ENCODE measurements at regions not wholly inside any gene's neighbourhood (a gene's known extent, or its start where the extent isn't known, plus 50 kb on each side); places are given as distances from the start of the nearest gene placed in this dataset.
"Not testable (repeated sequence)": the region's sequence is repeated elsewhere in the genome, so short reads cannot be mapped to it uniquely, and the experiment has no call there.

DNA sequence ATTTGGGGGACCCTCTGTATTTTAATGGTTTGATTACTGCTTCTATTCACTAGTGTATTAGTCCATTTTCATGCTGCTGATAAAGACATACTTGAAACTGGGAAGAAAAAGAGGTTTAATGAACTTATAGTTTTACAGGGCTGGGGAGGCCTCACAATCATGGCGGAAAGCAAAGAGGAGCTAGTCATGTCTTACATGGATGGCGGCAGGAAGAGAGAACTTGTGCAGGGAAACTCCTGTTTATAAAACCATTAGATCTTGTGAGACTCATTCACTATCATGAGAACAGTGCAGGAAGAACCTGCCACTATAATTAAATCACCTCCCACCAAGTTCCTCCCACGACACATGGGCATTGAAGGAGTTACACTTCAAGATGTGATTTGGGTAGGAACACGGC, 464.5 kb upstream of the RGS18 start:
- no peak for DNase-seq

DNA sequence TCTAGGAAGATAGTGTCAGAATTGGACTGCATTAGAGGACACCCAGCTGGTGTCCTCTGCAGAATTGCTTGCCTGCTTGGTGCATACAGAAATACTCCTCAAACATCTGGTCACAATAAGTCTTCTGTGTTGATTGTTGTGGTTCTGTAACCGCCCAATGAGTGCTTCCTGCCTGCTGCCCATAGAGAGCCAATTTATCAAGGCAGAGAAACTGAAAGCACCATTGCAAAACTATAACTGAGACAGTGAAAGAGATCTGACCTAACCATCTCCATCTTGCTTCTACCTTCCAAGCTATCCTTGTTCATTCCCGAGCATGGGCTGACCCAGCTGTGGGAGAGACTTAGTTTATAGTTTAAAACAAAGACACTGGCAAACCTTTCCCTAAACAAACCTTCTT, 462.4 kb upstream of the RGS18 start:
- no peak for DNase-seq

DNA sequence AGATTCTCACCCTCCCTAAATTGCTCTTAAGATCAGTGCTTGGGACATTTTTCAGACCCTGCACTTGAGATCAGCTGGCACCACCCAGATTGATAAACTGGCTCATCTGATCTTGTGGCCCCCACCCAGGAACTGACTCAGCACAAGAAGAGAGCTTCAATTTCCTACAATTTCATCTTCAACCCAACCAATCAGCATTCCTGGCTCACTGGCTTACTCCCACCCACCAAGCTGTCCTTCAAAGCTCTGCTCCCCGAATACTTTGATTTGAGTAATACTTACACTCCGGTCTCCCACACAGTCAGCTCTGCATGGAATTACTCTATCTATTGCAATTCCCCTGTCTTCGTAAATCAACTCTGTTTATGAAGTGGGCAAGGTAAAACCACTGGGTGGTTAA, 461.9 kb upstream of the RGS18 start:
- DNase-seq, result no peak

DNA sequence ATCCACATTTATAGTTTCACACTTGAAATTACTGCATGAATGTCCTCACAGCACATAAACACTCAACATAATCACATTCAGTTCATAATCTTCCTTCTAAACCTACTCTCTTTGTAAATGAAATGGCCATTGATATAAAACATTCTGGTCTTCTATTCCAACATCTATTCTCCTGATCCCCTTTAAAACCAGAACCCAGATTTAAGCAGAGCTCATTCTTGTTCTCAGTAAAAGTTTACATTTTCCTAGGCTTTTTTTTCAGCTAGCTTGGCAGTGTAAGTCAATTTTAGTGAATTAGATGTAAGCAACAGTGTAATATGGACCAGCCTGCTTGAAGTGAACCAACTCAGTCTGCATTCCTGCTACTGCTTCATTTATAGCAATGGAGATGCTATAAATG, 460.7 kb upstream of the RGS18 start:
- DNase-seq, result no peak

DNA sequence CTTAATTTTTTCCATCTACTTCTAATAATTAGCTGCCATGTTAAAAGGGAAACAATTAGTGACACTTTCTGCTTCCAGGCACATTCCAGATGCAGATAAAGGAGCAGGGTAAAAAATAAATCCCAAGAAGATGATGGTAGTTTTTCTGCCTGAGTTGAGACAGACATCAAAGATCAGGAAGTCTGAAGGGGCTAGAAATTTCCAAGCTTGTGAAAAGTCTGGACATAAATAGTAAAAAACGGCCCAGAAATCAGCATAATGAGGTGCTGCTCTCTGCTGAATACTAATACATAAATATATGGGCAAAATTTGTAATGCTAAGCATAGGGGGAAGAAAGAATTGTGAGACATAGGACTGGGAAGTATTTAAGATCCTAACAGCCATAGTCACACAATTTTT, 460.0 kb upstream of the RGS18 start:
- no peak for DNase-seq

DNA sequence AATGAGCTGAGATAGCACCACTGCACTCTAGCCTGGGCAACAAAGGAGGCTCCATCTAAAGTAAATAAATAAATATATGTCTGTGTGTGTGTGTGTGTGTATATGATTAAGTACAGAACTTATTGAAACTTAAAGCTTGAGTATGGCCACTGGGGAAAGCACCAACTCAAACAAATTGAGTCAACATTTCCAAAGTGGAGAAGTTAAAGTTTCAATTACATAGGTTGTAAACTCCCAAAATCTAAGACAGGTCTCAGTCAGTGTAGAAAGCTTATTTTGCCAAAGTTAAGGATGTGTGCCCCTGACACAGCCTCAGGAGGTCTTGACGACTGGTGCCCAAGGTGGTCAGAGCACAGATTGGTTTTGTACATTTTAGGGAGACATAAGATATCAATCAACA, 458.9 kb upstream of the RGS18 start:
- DNase-seq, result no peak

DNA sequence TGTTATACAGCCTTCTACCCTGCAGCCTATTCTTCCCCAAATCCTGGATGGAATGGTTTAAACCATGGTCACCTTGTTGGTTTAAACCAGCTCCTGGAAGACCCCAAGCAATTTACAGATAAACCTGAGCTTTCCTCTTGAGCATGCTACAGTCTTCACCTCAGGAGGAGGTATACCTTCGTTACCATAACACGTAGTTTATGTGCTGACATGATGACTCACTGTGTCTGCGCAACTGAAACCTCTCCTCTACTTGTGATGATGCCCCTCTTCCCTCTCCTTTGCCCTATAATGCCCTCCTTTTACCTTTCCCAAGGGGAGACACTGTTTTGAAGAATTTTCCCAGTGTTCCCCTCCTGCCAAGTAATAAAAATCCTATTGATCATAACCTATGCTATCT, 457.3 kb upstream of the RGS18 start:
- no peak for DNase-seq

DNA sequence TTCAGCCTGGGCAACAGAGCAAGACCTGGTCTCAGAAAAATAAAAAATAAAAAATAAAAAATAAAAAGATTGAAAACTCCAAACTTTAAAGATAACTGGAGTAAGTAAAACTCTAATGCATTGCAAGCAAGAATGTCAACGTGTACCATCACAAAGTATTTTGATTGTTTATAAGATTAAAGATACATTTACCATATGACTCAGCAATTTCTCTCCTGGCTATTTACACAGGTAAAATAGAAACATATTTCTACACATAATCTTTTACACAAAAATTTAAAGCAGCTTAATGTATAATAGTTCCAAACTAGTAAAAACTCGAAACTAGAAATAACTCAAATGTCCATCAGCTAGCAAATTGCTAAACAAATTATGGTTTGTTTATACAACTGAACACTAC, 456.1 kb upstream of the RGS18 start:
- DNase-seq, result no peak

DNA sequence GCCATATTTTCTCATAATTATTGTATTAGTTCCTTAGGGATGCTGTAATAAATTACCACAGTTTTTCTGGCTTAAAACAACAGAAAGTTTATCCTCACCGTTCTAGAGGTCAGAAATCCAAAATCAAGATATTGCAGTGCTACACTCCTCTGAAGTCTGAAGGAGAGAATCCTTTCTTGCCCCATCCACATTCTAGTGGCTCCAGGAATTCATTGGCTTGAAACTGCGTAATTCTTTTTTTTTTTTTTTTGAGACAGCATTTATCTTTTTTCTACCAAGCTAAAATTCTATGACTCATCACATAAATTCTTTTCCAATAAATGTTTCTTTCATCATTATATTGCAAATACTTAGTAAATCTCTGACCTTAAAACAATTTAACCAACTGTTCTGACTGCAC, 451.0 kb upstream of the RGS18 start:
- no peak for DNase-seq

DNA sequence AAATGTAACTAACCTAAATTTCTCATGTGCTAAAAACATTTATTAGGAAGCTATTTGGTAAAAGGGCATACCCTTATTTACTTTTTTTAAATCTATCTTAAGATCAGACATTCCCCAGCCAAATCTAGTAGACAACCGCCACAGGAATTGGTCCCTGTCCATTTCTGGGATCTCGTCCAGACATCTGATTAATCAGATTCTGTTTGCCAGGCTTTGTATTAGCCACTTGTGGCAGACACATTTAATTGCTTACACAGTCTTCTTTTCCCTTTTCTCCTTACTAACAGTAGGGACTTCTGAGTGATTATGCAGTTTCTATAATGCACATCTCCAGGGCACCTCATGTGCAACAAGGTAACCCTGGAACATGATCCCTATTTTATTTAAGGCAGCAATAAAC, 449.0 kb upstream of the RGS18 start:
- no peak for DNase-seq

DNA sequence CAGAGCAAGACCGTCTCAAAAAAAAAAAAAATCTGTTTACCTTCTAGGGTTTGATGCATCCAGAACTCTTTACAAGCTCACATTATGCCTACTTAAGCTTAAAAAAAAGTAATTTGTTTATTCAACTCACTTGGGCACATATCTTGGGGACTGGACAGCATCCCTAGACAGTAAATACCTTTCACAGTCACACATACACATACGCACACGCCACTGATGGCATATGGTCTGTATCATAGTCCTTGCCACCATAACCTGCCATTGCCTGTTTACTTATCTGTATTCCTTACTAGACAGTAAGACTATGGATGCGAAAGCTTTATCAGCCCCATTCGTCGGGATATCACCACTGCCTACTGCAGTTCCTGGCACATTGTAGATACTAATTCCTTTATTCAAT, 446.3 kb upstream of the RGS18 start:
- DNase-seq, result no peak

DNA sequence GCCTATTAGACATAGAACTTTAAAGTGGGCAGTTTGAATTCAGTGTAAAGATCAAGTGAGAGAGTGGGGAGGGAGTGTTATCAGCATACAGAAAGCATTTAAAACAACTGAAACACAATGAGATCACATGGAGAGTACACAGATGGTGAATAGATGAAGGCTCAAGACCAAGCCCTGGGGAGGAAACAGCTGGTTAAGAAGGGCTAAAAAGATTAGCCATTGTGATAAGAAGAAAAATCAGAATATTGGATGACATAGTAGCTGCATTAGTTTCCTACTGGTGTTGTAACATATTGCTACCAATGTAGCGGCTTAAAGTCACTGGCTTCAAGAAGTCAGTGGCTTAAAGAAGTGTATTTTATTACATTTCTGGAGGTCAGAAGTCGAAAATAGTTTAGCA, 443.4 kb upstream of the RGS18 start:
- DNase-seq, result no peak

DNA sequence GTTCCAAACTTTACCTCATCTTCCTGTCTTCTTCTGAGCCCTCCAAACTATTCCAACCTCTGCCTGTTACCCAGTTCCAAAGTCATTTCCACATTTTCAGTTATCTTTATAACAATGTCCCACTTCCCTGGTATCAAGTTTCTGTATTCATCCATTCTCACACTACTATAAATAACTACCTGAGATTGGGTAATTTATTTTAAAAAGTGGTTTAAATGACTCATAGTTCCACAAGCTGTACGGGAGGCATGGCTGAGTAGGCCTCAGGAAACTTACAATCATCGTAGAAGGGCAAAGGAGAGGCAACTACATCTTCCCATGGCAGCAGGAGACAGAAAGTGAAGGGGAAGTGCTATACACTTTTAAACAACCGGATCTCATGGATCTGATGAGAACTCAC, 428.5 kb upstream of the RGS18 start:
- DNase-seq, result no peak

DNA sequence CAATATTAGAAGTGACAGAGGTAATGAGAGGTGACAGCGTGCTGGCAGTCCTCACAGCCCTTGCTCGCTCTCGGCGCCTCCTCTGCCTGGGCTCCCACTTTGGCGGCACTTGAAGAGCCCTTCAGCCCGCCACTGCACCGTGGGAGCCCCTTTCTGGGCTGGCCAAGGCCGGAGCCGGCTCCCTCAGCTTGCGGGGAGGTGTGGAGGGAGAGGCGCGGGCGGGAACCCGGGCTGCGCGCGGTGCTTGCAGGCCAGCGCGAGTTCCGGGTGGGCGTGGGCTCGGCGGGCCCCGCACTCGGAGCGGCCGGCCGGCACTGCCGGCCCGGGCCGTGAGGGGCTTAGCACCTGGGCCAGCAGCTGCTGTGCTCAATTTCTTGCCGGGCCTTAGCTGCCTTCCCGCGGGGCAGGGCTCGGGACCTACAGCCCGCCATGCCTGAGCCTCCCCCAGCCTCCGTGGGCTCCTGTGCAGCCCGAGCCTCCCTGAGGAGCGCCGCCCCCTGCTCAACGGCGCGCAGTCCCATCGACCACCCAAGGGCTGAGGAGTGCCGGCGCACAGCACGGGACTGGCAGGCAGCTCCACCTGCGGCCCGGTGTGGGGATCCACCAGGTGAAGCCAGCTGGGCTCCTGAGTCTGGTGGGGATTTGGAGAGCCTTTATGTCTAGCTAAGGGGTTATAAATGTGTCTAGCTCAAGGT, 426.5 kb upstream of the RGS18 start:
- DNase-seq, result not testable (repeated sequence)

DNA sequence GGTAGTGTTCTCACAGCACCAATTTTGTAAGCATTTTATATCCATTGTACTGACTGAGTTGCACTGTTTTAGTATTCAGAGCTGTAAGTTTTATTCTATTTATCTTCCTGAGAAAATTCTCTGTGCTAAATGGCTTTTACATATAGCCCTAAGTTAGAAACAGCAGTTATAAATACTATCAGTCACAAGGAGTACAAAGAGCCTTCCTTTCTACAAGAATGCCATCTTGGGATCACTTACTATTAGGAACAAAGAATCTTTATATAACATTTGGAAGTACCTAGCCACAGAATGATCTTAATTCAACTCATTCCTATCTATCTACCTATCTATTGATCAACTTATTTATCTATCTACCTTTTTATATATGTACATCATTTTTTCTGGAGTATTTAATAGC, 423.9 kb upstream of the RGS18 start:
- DNase-seq, result no peak

DNA sequence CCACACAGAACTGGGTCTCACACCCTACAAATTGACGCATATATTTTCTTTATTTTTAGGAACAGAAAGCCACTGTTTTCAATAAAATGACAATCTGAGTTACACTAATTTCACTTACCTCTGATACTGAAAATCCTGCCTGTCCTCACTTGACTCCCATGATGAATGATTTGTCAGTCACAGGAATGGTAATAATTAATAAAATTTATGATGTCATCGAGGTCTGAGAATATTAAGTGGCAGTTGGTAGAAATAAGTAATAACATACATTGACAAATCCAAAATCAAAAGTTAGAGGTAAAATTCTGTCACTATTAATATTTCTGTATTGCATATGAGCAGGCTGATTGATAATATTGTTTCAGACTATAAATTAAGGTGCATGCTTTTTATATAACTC, 418.7 kb upstream of the RGS18 start:
- no peak for DNase-seq

DNA sequence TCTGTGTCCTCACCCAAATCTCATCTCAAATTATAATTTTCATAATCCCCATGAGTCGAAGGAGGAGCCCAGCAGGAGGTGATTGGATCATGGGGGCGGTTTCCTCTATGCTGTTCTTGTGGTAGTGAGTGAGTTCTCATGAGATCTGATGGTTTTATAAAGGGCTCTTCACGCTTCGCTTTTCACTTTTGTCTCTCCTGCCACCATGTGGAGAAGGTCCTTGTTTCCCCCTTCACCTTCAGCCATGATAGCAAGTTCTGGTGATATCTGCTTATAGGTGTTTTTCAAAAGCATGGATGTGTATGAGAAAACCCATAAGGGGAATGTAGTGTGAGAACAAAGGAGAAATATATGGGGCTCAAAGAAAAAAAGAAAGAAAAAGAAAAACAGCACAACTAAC, 405.9 kb upstream of the RGS18 start:
- no peak for DNase-seq

DNA sequence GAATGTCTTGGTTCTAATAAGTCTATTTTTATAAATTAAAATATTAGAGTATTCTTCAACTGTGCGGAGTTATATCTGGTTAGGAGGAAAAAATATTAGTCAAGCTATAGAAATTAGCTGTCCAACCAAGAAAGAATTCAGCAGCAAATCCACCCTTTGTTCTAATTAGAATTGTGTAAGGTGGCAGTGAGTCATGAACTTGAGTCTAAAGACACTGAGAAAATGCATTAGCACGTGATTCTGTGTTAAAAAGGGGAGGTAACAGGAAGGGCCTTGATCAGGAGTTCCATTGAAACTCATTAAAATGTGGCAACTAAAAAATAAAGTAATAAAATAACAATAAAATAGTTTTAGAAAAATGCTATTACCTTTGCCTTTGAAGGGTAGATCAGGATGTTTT, 398.2 kb upstream of the RGS18 start:
- DNase-seq, result no peak

DNA sequence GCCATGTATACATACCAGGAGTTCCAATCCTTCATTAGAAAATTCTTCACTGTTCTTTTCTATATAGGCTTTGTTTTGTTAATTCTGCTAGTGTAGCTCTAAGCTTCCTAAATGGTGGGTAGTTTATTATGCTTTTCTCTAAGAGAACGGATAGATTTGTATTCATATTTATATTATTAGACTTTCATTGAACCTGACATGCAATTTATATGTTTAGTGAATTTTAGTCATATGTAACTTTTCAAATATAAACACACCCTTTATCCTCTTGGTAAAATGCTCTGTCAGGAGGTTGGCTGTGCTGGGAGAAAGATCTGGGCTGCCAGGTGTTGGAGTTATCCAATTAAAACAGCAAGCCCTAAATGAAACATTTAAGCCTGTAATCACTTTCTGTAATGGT, 369.7 kb upstream of the RGS18 start:
- DNase-seq, result no peak

DNA sequence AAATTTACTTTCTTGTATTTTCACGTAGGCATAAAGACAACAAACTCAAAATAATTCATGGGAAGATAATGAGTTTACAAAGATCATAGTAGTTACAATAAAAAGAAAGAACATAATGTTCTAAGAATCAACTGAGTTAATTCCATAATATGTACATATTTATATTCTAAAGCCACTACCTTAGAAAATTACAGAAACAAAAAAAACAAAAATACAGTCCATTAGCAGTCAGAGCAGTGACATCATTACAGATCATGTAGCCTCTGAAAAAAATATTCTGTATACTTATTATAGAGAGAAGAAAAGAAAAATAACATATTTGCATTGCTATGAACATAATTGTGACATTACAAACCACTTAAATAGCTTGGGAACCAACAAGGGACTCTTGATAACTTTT, 360.1 kb upstream of the RGS18 start:
- no peak for DNase-seq

DNA sequence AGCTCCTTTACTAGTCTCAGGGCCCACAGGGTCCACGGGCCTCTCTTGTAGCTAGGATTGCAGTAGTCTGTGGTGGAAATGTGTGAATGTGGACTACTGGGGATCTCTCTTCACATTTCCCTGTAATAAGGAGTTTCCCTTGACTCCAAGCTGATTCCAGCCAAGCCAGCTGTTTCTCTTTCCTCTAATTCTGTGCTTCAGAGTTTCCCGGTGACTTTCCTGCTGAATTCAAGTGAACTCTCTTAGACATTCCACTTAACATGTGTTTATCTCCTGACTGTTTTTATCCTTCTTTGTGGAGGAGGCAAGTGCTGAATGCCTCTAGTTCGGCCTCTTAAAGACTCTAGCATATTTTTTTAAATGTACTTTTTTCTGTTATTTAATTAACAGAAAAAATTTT, 354.0 kb upstream of the RGS18 start:
- DNase-seq, result no peak

DNA sequence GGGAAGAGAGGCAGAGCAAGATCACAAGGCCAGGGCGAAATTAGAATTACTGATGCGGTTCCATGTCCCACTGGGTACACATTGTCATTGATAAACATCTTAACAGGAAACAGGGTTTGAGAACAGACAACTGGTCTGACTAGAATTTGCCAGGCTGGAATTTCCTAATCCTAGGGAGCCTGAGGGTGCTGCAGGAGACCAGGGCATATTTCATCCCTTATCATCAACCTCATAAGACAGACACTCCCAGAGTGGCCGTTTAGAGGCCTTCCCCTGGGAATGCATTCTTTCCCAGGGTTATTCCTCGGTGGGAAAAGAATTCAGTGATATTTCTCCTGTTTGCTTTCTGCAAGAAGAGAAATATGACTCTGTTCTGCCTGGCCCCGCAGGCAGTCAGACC, 344.7 kb upstream of the RGS18 start:
- not testable (repeated sequence) for DNase-seq

DNA sequence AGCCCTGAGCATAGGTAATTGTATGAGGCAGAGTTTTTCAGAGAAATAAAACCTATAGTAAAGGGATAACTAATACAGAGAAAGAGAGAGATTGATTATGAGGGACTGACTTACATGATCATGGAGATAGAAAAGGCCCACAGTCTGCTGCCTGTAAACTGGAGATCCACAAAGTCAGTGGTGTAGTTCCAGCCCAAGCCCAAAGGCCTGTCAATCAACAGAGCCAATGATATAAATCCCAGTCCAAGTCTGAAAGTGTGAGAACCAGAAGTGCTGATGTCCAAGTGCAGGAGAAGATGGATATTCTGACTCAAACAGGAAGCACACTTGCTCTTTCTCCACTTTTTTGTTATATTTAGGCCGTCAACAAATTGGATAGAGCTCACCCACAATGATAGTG, 340.1 kb upstream of the RGS18 start:
- no peak for DNase-seq

DNA sequence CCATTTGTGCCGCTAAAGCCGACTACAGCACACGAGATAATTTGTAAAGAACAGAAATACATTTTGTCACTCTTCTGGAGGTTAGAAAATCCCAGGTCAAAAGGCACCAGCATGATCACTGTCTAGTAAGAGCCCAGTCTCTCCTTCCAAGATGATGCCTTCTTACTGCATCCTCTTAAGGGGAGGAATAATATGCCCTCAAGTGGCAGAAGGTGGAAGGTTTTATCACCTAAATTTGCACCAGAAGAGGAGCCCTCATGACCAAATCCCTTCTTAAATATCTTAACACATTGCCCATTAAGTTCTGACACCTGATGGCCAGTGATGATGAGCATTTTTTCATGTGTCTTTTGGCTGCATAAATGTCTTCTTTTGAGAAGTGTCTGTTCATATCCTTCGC, 326.7 kb upstream of the RGS18 start:
- DNase-seq, result no peak

DNA sequence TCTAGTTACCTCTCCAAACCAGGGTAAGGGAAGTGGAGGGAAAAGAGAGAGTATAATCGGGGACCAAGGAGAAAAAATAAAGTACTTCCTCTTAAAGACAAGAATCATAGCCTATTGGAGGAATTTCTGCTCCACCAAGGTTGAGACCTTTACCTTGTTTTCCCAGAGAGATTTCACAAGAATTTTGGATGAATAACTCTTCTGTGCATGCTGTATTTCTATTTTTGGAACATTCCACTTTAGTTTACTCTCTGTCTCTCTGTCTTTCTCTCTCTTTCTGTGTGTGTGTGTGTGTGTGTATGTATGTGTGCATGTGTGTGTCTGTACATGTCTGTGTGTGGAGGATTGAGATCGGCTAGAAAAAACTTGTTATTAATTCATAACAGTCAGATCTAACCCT, 318.4 kb upstream of the RGS18 start:
- DNase-seq, result no peak
